ENCODE measurements at regions not wholly inside any gene's neighbourhood (a gene's known extent, or its start where the extent isn't known, plus 50 kb on each side); places are given as distances from the start of the nearest gene placed in this dataset.
"Not testable (repeated sequence)": the region's sequence is repeated elsewhere in the genome, so short reads cannot be mapped to it uniquely, and the experiment has no call there.

- no peak for DNase-seq (ENCODE audit: low read depth)
- H3K4me3 ChIP-seq (ENCODE audit: control insufficient read depth, low read depth, low read length): no peak overlapping the region
- no peak for TF ChIP-seq CTCF (IDR thresholded peaks at IDR 0.05; ENCODE audit: control insufficient read depth, insufficient read depth, low read depth, low read length, missing control alignments)
Observed at GRCh38 chr2:56049233-56049845, 125.8 kb upstream of the EFEMP1 start.

- H3K4me3 ChIP-seq (ENCODE audit: control insufficient read depth, low read depth, low read length): no peak overlapping the region
- no peak for DNase-seq (ENCODE audit: low read depth)
- TF ChIP-seq CTCF (IDR thresholded peaks at IDR 0.05; ENCODE audit: control insufficient read depth, insufficient read depth, low read depth, low read length, missing control alignments): no peak
Observed at GRCh38 chr2:56053679-56054078, 130.1 kb upstream of the EFEMP1 start.

- TF ChIP-seq CTCF (IDR thresholded peaks at IDR 0.05; ENCODE audit: control insufficient read depth, insufficient read depth, low read depth, low read length, missing control alignments): no peak
- no peak for DNase-seq (ENCODE audit: low read depth)
- no peak overlapping the region for H3K4me3 ChIP-seq (ENCODE audit: control insufficient read depth, low read depth, low read length)
Observed at GRCh38 chr2:56055405-56055804, 128.4 kb upstream of the CCDC85A start.

GRCh38 chr2:56061327-56061726 is 122.5 kb upstream of the CCDC85A start:
- not testable (repeated sequence) for H3K4me3 ChIP-seq (ENCODE audit: control insufficient read depth, low read depth, low read length); DNase-seq (ENCODE audit: low read depth)

GRCh38 chr2:56068746-56069145 is 115.0 kb upstream of the CCDC85A start:
- no peak for TF ChIP-seq CTCF (IDR thresholded peaks at IDR 0.05; ENCODE audit: control insufficient read depth, insufficient read depth, low read depth, low read length, missing control alignments)
- DNase-seq (ENCODE audit: low read depth): no peak
- H3K4me3 ChIP-seq (ENCODE audit: control insufficient read depth, low read depth, low read length): no peak overlapping the region

- no peak overlapping the region for H3K4me3 ChIP-seq (ENCODE audit: control insufficient read depth, low read depth, low read length)
- peak; percentile 50 for TF ChIP-seq CTCF (IDR thresholded peaks at IDR 0.05; ENCODE audit: control insufficient read depth, insufficient read depth, low read depth, low read length, missing control alignments)
- DNase-seq (ENCODE audit: low read depth): no peak
Observed at GRCh38 chr2:56077359-56077915, 106.4 kb upstream of the CCDC85A start.

- no peak for DNase-seq (ENCODE audit: low read depth)
- no peak overlapping the region for H3K4me3 ChIP-seq (ENCODE audit: control insufficient read depth, low read depth, low read length)
- no peak for TF ChIP-seq CTCF (IDR thresholded peaks at IDR 0.05; ENCODE audit: control insufficient read depth, insufficient read depth, low read depth, low read length, missing control alignments)
Observed at GRCh38 chr2:56082665-56083064, 101.1 kb upstream of the CCDC85A start.

All from AG09309 (cell line).